Erythroblast (primary cell): ENCODE measurements at regions not wholly inside any gene's neighbourhood (a gene's known extent, or its start where the extent isn't known, plus 50 kb on each side); places are given as distances from the start of the nearest gene placed in this dataset.

Source experiments
- GATA1 ChIP-seq: IDR thresholded peaks from 2 replicates; pipeline ENCODE4 v1.6.1; 2011; ENCODE audit warnings: low read depth, mild to moderate bottlenecking, control low read depth, low read length, moderate library complexity
- POLR2A ChIP-seq: IDR thresholded peaks from 2 replicates; pipeline ENCODE4 v1.6.1; 2011; ENCODE audit warnings: mild to moderate bottlenecking, low read length

GRCh38 chr6:134416418-134417154 is 98.7 kb upstream of the SGK1 start:
- TF ChIP-seq POLR2A: no peak
- TF ChIP-seq GATA1: no peak
